Vagina (tissue), 2 donors: ENCODE measurements at regions not wholly inside any gene's neighbourhood (a gene's known extent, or its start where the extent isn't known, plus 50 kb on each side); places are given as distances from the start of the nearest gene placed in this dataset.

ENCODE experiments used
- DNase-seq, 2 donors: peaks; one replicate each; pipeline ENCODE4 v3.0.0-alpha.2; 2017; ENCODE audit errors: extremely low spot score in 2 of 2
- H3K27ac ChIP-seq: fragments of 200-600 bp; sonication (generic); one replicate; pipeline ENCODE4 v1.5.1; 2019
- H3K27me3 ChIP-seq: fragments of 200-600 bp; sonication (generic); one replicate; pipeline ENCODE4 v1.5.1; 2019
- H3K36me3 ChIP-seq, 2 donors: fragments of 200-600 bp; sonication (generic); one replicate each; pipeline ENCODE4 v1.5.1; 2017 to 2019
- H3K4me1 ChIP-seq: fragments of 200-600 bp; sonication (generic); one replicate; pipeline ENCODE4 v1.5.1; 2019
- H3K4me3 ChIP-seq, 2 donors: fragments of 200-600 bp; sonication (generic); 1 replicate in 1 of 2; 2 replicates in 1 of 2; pipeline ENCODE4 v1.5.1; 2016 to 2019
- H3K9me3 ChIP-seq: fragments of 200-600 bp; sonication (generic); one replicate; pipeline ENCODE4 v1.5.1; 2019
- POLR2A ChIP-seq, 2 donors: fragments of 450-650 bp; IDR thresholded peaks; one replicate each; pipeline ENCODE4 v1.6.1; 2017; ENCODE audit warnings: antibody characterized with exemption in 2 of 2, mild to moderate bottlenecking in 2 of 2, moderate library complexity in 2 of 2
- POLR2AphosphoS5 ChIP-seq, 2 donors: sonication (generic); formaldehyde crosslinking; IDR thresholded peaks; one replicate each; pipeline ENCODE4 v1.9.0; 2017; ENCODE audit warnings: antibody characterized with exemption in 2 of 2, mild to moderate bottlenecking in 2 of 2, low read depth in 1 of 2; ENCODE audit not compliant: insufficient read depth in 1 of 2
- intact Hi-C: fragments of 100-400 bp; cut with DNase I; formaldehyde crosslinking; loops from one replicate; pipeline ENCODE4 v1.15.1; 2023
- TF ChIP-seq, protein P1 (sequence below), 3 experiments: fragments of 450-650 bp in 2 of 3; fragments of 200-600 bp in 1 of 3; sonication (generic) in 1 of 3; IDR thresholded peaks; one replicate each; pipeline ENCODE4 v1.5.1; 2017 to 2019; ENCODE audit warnings: antibody characterized with exemption in 3 of 3, mild to moderate bottlenecking in 2 of 3, moderate library complexity in 2 of 3

DNA sequence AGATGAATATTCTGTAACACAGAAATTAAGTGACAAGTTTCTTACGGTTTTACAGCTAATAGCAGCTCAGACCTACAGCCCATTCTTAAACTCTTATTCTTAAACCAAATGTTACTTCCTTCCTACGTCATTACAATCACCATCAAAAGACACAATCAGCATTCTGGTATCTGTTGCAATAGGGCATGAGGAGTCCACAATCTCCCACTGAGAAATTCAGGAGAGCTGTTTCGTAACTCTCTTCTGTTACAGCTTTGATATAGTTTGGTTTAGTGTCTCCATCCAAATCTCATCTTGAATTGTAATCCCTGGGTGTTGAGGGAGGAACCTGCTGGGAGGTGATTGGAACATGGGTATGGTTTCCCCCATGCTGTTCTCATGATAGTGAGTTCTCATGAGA lies 163.4 kb downstream of the GAS1 start:
- no peaks in the 10 kb centered on the region for H3K9me3 ChIP-seq
- no peak overlapping the region for H3K4me3 ChIP-seq
- H3K4me1 ChIP-seq = no peaks in the 10 kb centered on the region
- H3K27me3 ChIP-seq = no peaks in the 10 kb centered on the region
- TF ChIP-seq POLR2AphosphoS5 (IDR thresholded peaks at IDR 0.05; ENCODE audit: insufficient read depth in 1 of 2, low read depth in 1 of 2) (no peak), POLR2A (IDR thresholded peaks at IDR 0.05) (no peak)
- TF ChIP-seq, protein P1, sequence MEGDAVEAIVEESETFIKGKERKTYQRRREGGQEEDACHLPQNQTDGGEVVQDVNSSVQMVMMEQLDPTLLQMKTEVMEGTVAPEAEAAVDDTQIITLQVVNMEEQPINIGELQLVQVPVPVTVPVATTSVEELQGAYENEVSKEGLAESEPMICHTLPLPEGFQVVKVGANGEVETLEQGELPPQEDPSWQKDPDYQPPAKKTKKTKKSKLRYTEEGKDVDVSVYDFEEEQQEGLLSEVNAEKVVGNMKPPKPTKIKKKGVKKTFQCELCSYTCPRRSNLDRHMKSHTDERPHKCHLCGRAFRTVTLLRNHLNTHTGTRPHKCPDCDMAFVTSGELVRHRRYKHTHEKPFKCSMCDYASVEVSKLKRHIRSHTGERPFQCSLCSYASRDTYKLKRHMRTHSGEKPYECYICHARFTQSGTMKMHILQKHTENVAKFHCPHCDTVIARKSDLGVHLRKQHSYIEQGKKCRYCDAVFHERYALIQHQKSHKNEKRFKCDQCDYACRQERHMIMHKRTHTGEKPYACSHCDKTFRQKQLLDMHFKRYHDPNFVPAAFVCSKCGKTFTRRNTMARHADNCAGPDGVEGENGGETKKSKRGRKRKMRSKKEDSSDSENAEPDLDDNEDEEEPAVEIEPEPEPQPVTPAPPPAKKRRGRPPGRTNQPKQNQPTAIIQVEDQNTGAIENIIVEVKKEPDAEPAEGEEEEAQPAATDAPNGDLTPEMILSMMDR (IDR thresholded peaks at IDR 0.05) = no peak
- no peaks in the 10 kb centered on the region for H3K36me3 ChIP-seq
- H3K27ac ChIP-seq = no peak overlapping the region
- DNase-seq = no peak
- intact Hi-C loops = no loop called here

DNA sequence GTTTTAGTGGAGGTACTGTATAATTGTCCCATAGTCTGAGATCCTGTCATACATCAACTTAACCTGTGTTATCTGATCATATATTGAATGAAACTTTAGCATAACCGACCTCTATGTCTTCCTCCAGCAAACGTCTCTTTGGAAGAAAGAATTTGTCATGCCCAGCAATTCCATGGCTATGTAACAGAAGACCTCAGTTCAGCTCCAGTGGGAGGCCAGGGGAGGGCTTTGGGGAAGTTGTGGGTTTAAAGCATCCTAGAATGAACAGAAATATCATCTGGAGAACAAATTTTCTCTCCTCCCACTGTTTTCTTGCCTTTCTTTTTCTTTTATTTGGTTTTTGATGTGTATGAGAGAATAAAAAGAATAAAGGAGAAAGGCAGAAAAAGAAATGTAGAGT lies 164.5 kb downstream of the GAS1 start:
- Histone ChIP-seq H3K4me1 (no peaks in the 10 kb centered on the region), H3K36me3 (no peaks in the 10 kb centered on the region), H3K9me3 (no peaks in the 10 kb centered on the region), H3K27ac (no peak overlapping the region), H3K4me3 (no peak overlapping the region), H3K27me3 (no peaks in the 10 kb centered on the region)
- intact Hi-C loops = no loop called here
- DNase-seq = no peak
- TF ChIP-seq POLR2AphosphoS5 (IDR thresholded peaks at IDR 0.05; ENCODE audit: insufficient read depth in 1 of 2, low read depth in 1 of 2) (no peak), POLR2A (IDR thresholded peaks at IDR 0.05) (no peak)
- TF ChIP-seq, protein P1 (IDR thresholded peaks at IDR 0.05) = no peak

DNA sequence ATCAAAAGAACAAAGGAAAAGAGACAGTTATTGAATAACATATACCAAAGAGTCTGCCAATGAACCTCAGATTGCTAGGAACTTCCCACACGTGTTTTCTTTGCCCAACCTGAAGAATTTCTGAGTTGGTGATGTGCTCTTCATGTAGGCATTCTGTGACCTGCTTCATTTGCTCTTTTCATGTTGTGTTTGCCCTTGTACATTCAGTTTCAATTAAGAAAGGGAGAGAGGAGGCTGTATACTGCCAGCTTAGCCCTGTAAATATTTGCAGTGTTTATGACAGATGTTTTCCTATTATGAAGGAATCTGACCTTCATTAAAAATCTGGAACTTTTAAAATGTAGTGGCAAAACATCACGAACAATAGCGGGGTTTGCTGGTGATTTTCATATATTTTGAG lies 168.5 kb downstream of the GAS1 start:
- no peaks in the 10 kb centered on the region for H3K4me1 ChIP-seq
- DNase-seq = no peak
- intact Hi-C loops = no loop called here
- no peak overlapping the region for H3K27ac ChIP-seq
- TF ChIP-seq, protein P1 (IDR thresholded peaks at IDR 0.05) = no peak
- TF ChIP-seq POLR2A (IDR thresholded peaks at IDR 0.05) (no peak), POLR2AphosphoS5 (IDR thresholded peaks at IDR 0.05; ENCODE audit: insufficient read depth in 1 of 2, low read depth in 1 of 2) (no peak)
- no peaks in the 10 kb centered on the region for H3K36me3 ChIP-seq
- no peaks in the 10 kb centered on the region for H3K9me3 ChIP-seq
- H3K4me3 ChIP-seq = no peak overlapping the region
- no peaks in the 10 kb centered on the region for H3K27me3 ChIP-seq

DNA sequence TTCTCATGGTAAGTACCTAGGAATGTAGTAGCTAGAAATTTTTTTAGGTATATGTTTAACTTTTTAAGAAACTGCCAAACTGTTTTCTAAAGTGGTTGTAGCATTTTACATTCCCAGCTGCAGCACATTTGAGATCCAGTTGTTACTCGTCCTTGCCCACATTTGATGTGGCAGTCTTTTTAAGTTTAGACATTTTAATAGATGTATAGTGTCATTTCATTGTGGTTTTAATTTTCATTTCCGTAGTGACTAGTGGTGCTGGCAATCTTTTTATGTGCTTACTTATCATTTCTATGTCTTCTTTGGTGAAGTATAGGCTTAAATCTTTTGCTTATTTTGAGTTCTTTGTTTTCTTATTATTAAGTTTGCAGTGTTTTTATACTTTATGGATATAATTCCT lies 171.6 kb downstream of the GAS1 start:
- Histone ChIP-seq H3K27me3 (no peaks in the 10 kb centered on the region), H3K36me3 (no peaks in the 10 kb centered on the region), H3K27ac (no peak overlapping the region), H3K4me1 (no peaks in the 10 kb centered on the region), H3K4me3 (no peak overlapping the region), H3K9me3 (no peaks in the 10 kb centered on the region)
- intact Hi-C loops = no loop called here
- no peak for DNase-seq
- TF ChIP-seq POLR2A (IDR thresholded peaks at IDR 0.05) (no peak), POLR2AphosphoS5 (IDR thresholded peaks at IDR 0.05; ENCODE audit: insufficient read depth in 1 of 2, low read depth in 1 of 2) (no peak)
- TF ChIP-seq, protein P1 (IDR thresholded peaks at IDR 0.05) = no peak

DNA sequence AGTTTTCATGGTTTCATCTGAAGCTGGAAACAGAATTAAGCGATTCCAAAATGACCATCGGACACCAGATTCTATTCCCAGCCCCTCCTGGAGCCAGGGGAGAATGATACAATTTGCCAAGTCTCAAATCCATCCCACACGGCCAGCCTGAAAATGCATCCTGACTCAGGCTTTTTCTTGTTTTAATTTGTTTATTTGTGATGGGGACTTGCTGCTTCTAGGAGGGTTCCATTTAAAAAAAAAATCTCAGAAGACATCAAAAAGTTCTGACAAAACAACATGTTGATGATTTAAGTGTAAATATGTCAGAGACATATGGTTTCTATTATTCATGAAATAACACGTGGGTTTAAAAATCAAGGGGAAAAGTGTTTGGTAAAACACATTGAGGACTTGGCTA lies 173.2 kb downstream of the GAS1 start:
- Histone ChIP-seq H3K27me3 (no peaks in the 10 kb centered on the region), H3K27ac (no peak overlapping the region), H3K9me3 (no peaks in the 10 kb centered on the region), H3K4me3 (no peak overlapping the region), H3K4me1 (no peaks in the 10 kb centered on the region), H3K36me3 (no peaks in the 10 kb centered on the region)
- peak in 1 of 2 donors; percentile 37 for DNase-seq
- TF ChIP-seq, protein P1 (IDR thresholded peaks at IDR 0.05) = no peak
- TF ChIP-seq POLR2A (IDR thresholded peaks at IDR 0.05) (no peak), POLR2AphosphoS5 (IDR thresholded peaks at IDR 0.05; ENCODE audit: insufficient read depth in 1 of 2, low read depth in 1 of 2) (no peak)
- intact Hi-C loops = no loop called here
